ENCODE measurements at regions not wholly inside any gene's neighbourhood (a gene's known extent, or its start where the extent isn't known, plus 50 kb on each side); places are given as distances from the start of the nearest gene placed in this dataset.

- H3K9ac ChIP-seq (ENCODE audit: low read depth, low read length) = no peak overlapping the region
- H3K9me3 ChIP-seq (ENCODE audit: insufficient read depth, low read depth, low read length) = no peaks in the 10 kb centered on the region
- H3K27ac ChIP-seq (ENCODE audit: low read length) = no peak overlapping the region
- no peak overlapping the region for H3K4me3 ChIP-seq (ENCODE audit: low read length)
- no peaks in the 10 kb centered on the region for H3K4me1 ChIP-seq (ENCODE audit: insufficient read depth, low read length)
- H3K36me3 ChIP-seq (ENCODE audit: insufficient read depth, low read depth, low read length) = no peaks in the 10 kb centered on the region
- H3K27me3 ChIP-seq (ENCODE audit: insufficient read depth, low read length) = no peaks in the 10 kb centered on the region; the same call in 1 of the 2 replicates
These were observed 158.0 kb downstream of the HNRNPD start for GRCh38 chr4:82215800-82216199.

DNA sequence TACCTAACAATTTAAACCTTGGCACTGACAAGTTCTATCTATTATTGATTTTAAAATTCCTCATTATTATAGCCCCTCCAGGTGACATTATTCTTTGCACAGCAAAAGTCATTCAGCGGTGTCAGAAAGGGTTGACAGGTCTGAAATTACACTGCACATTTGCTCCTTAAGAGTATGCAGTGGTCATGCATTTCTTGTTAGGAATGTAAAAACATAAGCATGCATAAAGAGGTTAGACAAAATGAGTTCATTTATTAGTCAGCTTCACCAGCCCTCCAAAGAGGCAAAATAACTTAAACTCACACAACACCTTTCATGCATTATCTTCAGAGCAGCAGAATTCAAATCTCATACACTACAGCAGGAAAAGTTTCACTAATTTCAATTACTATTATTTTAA lies 158.8 kb downstream of the HNRNPD start:
- H3K9ac ChIP-seq (ENCODE audit: low read depth, low read length) = no peak overlapping the region
- no peaks in the 10 kb centered on the region for H3K36me3 ChIP-seq (ENCODE audit: insufficient read depth, low read depth, low read length)
- H3K9me3 ChIP-seq (ENCODE audit: insufficient read depth, low read depth, low read length) = no peaks in the 10 kb centered on the region
- no peak overlapping the region for H3K27ac ChIP-seq (ENCODE audit: low read length)
- no peaks in the 10 kb centered on the region; the same call in 1 of the 2 replicates for H3K27me3 ChIP-seq (ENCODE audit: insufficient read depth, low read length)
- H3K4me1 ChIP-seq (ENCODE audit: insufficient read depth, low read length) = no peaks in the 10 kb centered on the region
- H3K4me3 ChIP-seq (ENCODE audit: low read length) = no peak overlapping the region

- Histone ChIP-seq H3K27ac (ENCODE audit: low read length) (no peak overlapping the region), H3K36me3 (ENCODE audit: insufficient read depth, low read depth, low read length) (no peaks in the 10 kb centered on the region), H3K27me3 (ENCODE audit: insufficient read depth, low read length) (no peaks in the 10 kb centered on the region), H3K9ac (ENCODE audit: low read depth, low read length) (no peak overlapping the region), H3K4me1 (ENCODE audit: insufficient read depth, low read length) (no peaks in the 10 kb centered on the region), H3K4me3 (ENCODE audit: low read length) (no peak overlapping the region), H3K9me3 (ENCODE audit: insufficient read depth, low read depth, low read length) (no peaks in the 10 kb centered on the region)
These were observed 160.0 kb downstream of the HNRNPD start for GRCh38 chr4:82213485-82214417.

DNA sequence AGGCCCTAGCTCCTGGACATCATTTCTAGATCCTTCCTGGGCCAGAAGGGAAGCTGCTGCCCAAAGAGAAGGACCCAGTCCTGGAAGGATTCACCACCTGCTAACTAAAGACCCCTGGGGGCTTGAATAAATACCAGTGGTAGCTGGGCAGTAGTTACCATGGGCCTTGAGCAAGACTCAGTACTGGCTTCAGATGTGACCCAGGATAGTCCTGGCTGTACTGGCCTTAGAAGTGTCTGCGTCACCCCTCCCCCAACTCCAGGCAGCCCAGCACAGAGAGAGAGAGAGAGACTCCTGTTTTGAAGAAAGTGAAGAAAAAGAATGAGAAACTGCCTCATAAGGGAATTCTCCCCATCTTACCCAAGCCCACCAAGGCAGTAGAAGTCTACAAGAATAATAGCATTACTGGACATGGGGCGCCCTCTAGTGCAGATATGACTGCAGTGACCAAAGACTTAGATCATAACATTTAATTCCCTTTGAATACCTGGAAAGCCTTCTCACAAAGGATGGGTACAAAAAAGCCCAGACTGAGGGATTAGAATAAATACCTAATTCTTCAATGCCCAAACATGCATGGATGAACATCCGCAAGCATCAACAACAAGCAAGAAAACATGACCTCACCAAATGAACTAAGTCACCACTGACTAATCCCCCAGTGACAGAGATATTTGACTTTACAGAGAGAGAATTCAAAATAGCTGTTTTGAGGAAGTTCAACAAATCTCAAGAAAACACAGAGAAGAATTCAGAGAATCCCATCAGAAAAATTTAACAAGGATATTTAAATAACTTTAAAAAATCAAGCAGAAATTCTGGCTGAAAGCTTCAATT lies 171.8 kb downstream of the HNRNPD start:
- no peak overlapping the region for H3K4me3 ChIP-seq (ENCODE audit: low read length)
- H3K27ac ChIP-seq (ENCODE audit: low read length) = no peak overlapping the region
- H3K36me3 ChIP-seq (ENCODE audit: insufficient read depth, low read depth, low read length) = no peaks in the 10 kb centered on the region
- H3K4me1 ChIP-seq (ENCODE audit: insufficient read depth, low read length) = no peaks in the 10 kb centered on the region
- no peak overlapping the region for H3K9ac ChIP-seq (ENCODE audit: low read depth, low read length)
- no peaks in the 10 kb centered on the region for H3K27me3 ChIP-seq (ENCODE audit: insufficient read depth, low read length)
- peaks cover 9% of the 10 kb centered on the region; the same call in 1 of the 2 replicates for H3K9me3 ChIP-seq (ENCODE audit: insufficient read depth, low read depth, low read length)

DNA sequence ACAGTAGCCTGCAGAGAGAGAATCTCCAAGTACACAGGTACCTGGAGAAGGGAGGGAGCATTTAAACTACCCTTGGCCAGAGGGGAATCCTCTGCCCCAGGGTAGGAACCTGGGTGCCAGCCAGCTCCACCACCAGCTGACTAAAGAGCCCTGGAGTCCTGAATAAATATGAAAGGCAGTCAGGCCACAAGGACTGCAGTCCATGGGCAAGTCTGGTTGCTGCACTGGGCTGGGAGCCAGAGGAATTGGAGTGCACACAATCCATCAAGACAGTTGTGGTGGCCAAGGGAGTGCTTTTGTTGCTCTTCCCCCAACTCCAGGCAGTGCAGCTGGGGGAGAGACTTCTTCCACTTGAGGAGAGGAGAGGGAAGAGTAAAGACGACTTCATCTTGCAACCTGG lies 172.5 kb downstream of the HNRNPD start:
- Histone ChIP-seq H3K4me3 (ENCODE audit: low read length) (no peak overlapping the region), H3K9ac (ENCODE audit: low read depth, low read length) (no peak overlapping the region), H3K4me1 (ENCODE audit: insufficient read depth, low read length) (no peaks in the 10 kb centered on the region), H3K9me3 (ENCODE audit: insufficient read depth, low read depth, low read length) (0 out of 2 replicates have a peak, but pooled peaks cover 2% of the 10 kb centered on the region), H3K36me3 (ENCODE audit: insufficient read depth, low read depth, low read length) (no peaks in the 10 kb centered on the region), H3K27ac (ENCODE audit: low read length) (no peak overlapping the region), H3K27me3 (ENCODE audit: insufficient read depth, low read length) (no peaks in the 10 kb centered on the region)

DNA sequence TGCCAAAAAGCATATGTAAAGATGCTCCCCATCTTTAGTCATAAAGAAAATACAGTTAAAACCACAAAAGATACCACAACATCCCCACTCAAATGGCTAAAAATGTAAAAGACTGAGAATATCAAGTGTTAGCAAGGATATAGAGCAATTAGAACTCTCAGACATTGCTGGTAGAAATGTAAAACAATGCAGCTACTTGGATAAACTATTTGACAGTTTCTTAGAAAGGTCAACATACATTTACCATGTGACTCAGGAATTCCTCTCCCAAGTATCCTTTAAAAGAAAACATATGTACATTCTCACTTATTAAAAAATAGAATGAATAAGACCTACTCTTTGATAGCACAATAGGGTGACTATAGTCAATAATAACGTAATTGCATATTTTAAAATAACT lies 173.7 kb downstream of the HNRNPD start:
- no peaks in the 10 kb centered on the region for H3K9me3 ChIP-seq (ENCODE audit: insufficient read depth, low read depth, low read length)
- no peak overlapping the region for H3K4me3 ChIP-seq (ENCODE audit: low read length)
- no peaks in the 10 kb centered on the region for H3K27me3 ChIP-seq (ENCODE audit: insufficient read depth, low read length)
- H3K36me3 ChIP-seq (ENCODE audit: insufficient read depth, low read depth, low read length) = no peaks in the 10 kb centered on the region
- H3K9ac ChIP-seq (ENCODE audit: low read depth, low read length) = no peak overlapping the region
- no peak overlapping the region for H3K27ac ChIP-seq (ENCODE audit: low read length)
- no peaks in the 10 kb centered on the region for H3K4me1 ChIP-seq (ENCODE audit: insufficient read depth, low read length)

DNA sequence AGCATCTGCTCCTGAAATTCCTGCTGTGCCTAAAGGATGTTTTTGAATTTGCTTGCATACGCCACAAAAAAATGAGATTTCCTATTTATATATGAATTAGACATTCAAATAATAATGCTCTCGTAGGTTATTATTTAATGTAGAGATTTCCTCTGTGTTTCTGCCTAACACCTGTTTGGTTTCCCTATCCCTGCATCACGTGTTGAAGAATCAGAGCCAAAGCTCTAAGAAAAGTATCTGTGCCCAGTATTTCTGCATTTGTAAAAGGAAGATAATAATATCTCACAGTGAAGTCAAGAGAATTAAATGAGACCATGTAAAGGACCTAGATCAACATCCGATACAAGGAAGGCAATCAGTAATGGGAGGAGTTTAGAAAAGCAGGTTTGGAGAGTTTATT lies 179.5 kb downstream of the HNRNPD start:
- no peaks in the 10 kb centered on the region for H3K36me3 ChIP-seq (ENCODE audit: insufficient read depth, low read depth, low read length)
- no peak overlapping the region for H3K4me3 ChIP-seq (ENCODE audit: low read length)
- no peak overlapping the region for H3K9ac ChIP-seq (ENCODE audit: low read depth, low read length)
- no peak overlapping the region for H3K27ac ChIP-seq (ENCODE audit: low read length)
- H3K4me1 ChIP-seq (ENCODE audit: insufficient read depth, low read length) = no peaks in the 10 kb centered on the region
- H3K9me3 ChIP-seq (ENCODE audit: insufficient read depth, low read depth, low read length) = no peaks in the 10 kb centered on the region
- no peaks in the 10 kb centered on the region for H3K27me3 ChIP-seq (ENCODE audit: insufficient read depth, low read length)

- H3K4me1 ChIP-seq (ENCODE audit: insufficient read depth, low read length) = no peaks in the 10 kb centered on the region
- no peak overlapping the region for H3K27ac ChIP-seq (ENCODE audit: low read length)
- H3K36me3 ChIP-seq (ENCODE audit: insufficient read depth, low read depth, low read length) = no peaks in the 10 kb centered on the region
- H3K27me3 ChIP-seq (ENCODE audit: insufficient read depth, low read length) = no peaks in the 10 kb centered on the region
- no peaks in the 10 kb centered on the region for H3K9me3 ChIP-seq (ENCODE audit: insufficient read depth, low read depth, low read length)
- no peak overlapping the region for H3K4me3 ChIP-seq (ENCODE audit: low read length)
- no peak overlapping the region for H3K9ac ChIP-seq (ENCODE audit: low read depth, low read length)
These were observed 181.6 kb downstream of the HNRNPD start for GRCh38 chr4:82192017-82192673.

GRCh38 chr4:82181789-82182188 lies 192.0 kb downstream of the HNRNPD start:
- no peak overlapping the region for H3K9ac ChIP-seq (ENCODE audit: low read depth, low read length)
- H3K36me3 ChIP-seq (ENCODE audit: insufficient read depth, low read depth, low read length) = no peaks in the 10 kb centered on the region
- H3K27me3 ChIP-seq (ENCODE audit: insufficient read depth, low read length) = no peaks in the 10 kb centered on the region
- H3K27ac ChIP-seq (ENCODE audit: low read length) = no peak overlapping the region
- no peaks in the 10 kb centered on the region for H3K9me3 ChIP-seq (ENCODE audit: insufficient read depth, low read depth, low read length)
- no peaks in the 10 kb centered on the region for H3K4me1 ChIP-seq (ENCODE audit: insufficient read depth, low read length)
- no peak overlapping the region for H3K4me3 ChIP-seq (ENCODE audit: low read length)

DNA sequence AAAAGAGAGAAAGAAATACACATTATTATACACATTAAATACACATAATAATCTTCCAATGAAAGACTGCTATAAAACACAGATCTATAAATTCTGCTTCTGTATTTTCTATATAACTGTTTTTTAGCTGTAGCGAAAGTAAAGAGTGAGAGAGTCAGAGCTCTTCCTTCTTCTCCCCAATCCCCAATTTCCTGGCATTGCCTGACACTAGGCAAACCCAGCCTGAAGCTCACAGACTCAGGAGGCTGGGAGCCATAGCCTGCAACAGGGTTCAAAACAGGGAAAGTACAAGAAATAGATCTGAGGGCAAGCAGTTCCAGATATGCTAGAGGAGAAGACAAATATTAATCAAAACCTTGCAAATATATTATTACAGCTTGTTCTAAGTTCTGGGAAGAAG lies 201.6 kb downstream of the HNRNPD start:
- H3K4me1 ChIP-seq (ENCODE audit: insufficient read depth, low read length) = no peaks in the 10 kb centered on the region
- H3K27ac ChIP-seq (ENCODE audit: low read length) = no peak overlapping the region
- peaks cover 12% of the 10 kb centered on the region; the same call in 1 of the 2 replicates for H3K9me3 ChIP-seq (ENCODE audit: insufficient read depth, low read depth, low read length)
- H3K4me3 ChIP-seq (ENCODE audit: low read length) = no peak overlapping the region
- no peaks in the 10 kb centered on the region for H3K27me3 ChIP-seq (ENCODE audit: insufficient read depth, low read length)
- no peak overlapping the region for H3K9ac ChIP-seq (ENCODE audit: low read depth, low read length)
- H3K36me3 ChIP-seq (ENCODE audit: insufficient read depth, low read depth, low read length) = no peaks in the 10 kb centered on the region

- Histone ChIP-seq H3K36me3 (ENCODE audit: insufficient read depth, low read depth, low read length) (no peaks in the 10 kb centered on the region), H3K4me3 (ENCODE audit: low read length) (no peak overlapping the region), H3K9ac (ENCODE audit: low read depth, low read length) (no peak overlapping the region), H3K9me3 (ENCODE audit: insufficient read depth, low read depth, low read length) (peaks cover 12% of the 10 kb centered on the region; the same call in 1 of the 2 replicates), H3K4me1 (ENCODE audit: insufficient read depth, low read length) (no peaks in the 10 kb centered on the region), H3K27ac (ENCODE audit: low read length) (no peak overlapping the region), H3K27me3 (ENCODE audit: insufficient read depth, low read length) (no peaks in the 10 kb centered on the region)
These were observed 202.1 kb downstream of the HNRNPD start for GRCh38 chr4:82171531-82172155.

Data from iPS-20b (cell line).